Keratinocyte (primary cell): ENCODE measurements at regions not wholly inside any gene's neighbourhood (a gene's known extent, or its start where the extent isn't known, plus 50 kb on each side); places are given as distances from the start of the nearest gene placed in this dataset.

Experiments used
- DNase-seq: peaks from one replicate; pipeline ENCODE4 v3.0.0-alpha.2; 2011; ENCODE audit warnings: low read depth, missing footprints, low spot score
- FAIRE-seq: peaks from 2 replicates; lab custom pipeline; 2011; peaks lifted over from hg19 to GRCh38; lab: Jason Lieb, UNC
- H2AFZ ChIP-seq: 2 replicates; pipeline ENCODE4 v1.6.0; 2012; ENCODE audit warnings: low read length, control low read depth, inconsistent platforms; ENCODE audit not compliant: control insufficient read depth
- H3K27ac ChIP-seq: 2 replicates; pipeline ENCODE4 v1.5.1; 2011; ENCODE audit warnings: low read length; ENCODE audit not compliant: control insufficient read depth, insufficient read depth
- H3K27me3 ChIP-seq: 3 replicates; pipeline ENCODE4 v1.6.0; 2011; ENCODE audit warnings: low read length; ENCODE audit not compliant: control insufficient read depth, insufficient read depth; ENCODE audit errors: extremely low read depth
- H3K36me3 ChIP-seq, 2 experiments: 2 replicates in 1 of 2; 3 replicates in 1 of 2; pipeline ENCODE4 v1.5.1; 2011; ENCODE audit warnings: low read length in 2 of 2, mild to moderate bottlenecking in 1 of 2; ENCODE audit not compliant: control insufficient read depth in 2 of 2, insufficient read depth in 2 of 2; ENCODE audit errors: extremely low read depth in 1 of 2
- H3K4me1 ChIP-seq: 3 replicates; pipeline ENCODE4 v1.5.1; 2011; ENCODE audit warnings: low read length; ENCODE audit not compliant: control insufficient read depth, insufficient read depth; ENCODE audit errors: extremely low read depth
- H3K4me2 ChIP-seq: 3 replicates; pipeline ENCODE4 v1.6.0; 2011; ENCODE audit warnings: low read depth, low read length; ENCODE audit not compliant: control insufficient read depth, insufficient read depth; ENCODE audit errors: extremely low read depth
- H3K4me3 ChIP-seq, 3 experiments: fragments of 200-600 bp in 1 of 3; sonication (generic) in 1 of 3; 2 replicates in 2 of 3; 3 replicates in 1 of 3; pipeline ENCODE4 v1.5.1; 2011 to 2016; ENCODE audit warnings: low read length in 3 of 3, mild to moderate bottlenecking in 3 of 3, control low read depth in 2 of 3, inconsistent platforms in 1 of 3, low read depth in 1 of 3, mixed read lengths in 1 of 3, mixed run types in 1 of 3, moderate library complexity in 1 of 3; ENCODE audit not compliant: control insufficient read depth in 2 of 3, insufficient read depth in 2 of 3; ENCODE audit errors: extremely low read depth in 1 of 3
- H3K79me2 ChIP-seq: 2 replicates; pipeline ENCODE4 v1.6.0; 2012; ENCODE audit warnings: low read length; ENCODE audit not compliant: control insufficient read depth, insufficient read depth
- H3K9ac ChIP-seq: 3 replicates; pipeline ENCODE4 v1.6.0; 2011; ENCODE audit warnings: low read length; ENCODE audit not compliant: control insufficient read depth, insufficient read depth; ENCODE audit errors: extremely low read depth
- H3K9me1 ChIP-seq: 3 replicates; pipeline ENCODE4 v1.6.0; 2011; ENCODE audit warnings: low read length; ENCODE audit not compliant: control insufficient read depth, insufficient read depth; ENCODE audit errors: extremely low read depth
- H3K9me3 ChIP-seq: 2 replicates; pipeline ENCODE4 v1.5.1; 2012; ENCODE audit warnings: low read depth, low read length; ENCODE audit not compliant: control insufficient read depth
- H4K20me1 ChIP-seq: 3 replicates; pipeline ENCODE4 v1.6.0; 2011; ENCODE audit warnings: low read length; ENCODE audit not compliant: control insufficient read depth, insufficient read depth; ENCODE audit errors: extremely low read depth
- CTCF ChIP-seq, 3 experiments: IDR thresholded peaks in 1 of 3; conservative IDR thresholded peaks in 1 of 3; optimal IDR thresholded peaks in 1 of 3; 2 replicates in 2 of 3; 3 replicates in 1 of 3; pipeline versions ENCODE3 to v1.5.1; 2011; ENCODE audit warnings: low read length in 3 of 3, mild to moderate bottlenecking in 3 of 3, moderate library complexity in 2 of 3, control low read depth in 1 of 3, inconsistent platforms in 1 of 3; ENCODE audit not compliant: insufficient read depth in 2 of 3; ENCODE audit errors: extremely low read depth in 1 of 3
- EZH2 ChIP-seq: IDR thresholded peaks from one replicate; pipeline ENCODE4 v1.6.1; 2012; ENCODE audit warnings: inconsistent platforms, mild to moderate bottlenecking, low read length, moderate library complexity
- dilution Hi-C: fragments of 300-500 bp; cut with MboI; formaldehyde crosslinking; loops from one replicate; pipeline ENCODE4 v1.7.0; 2020; ENCODE audit warnings: low sequenced_read_pairs; ENCODE audit not compliant: extremely low pct_ligation_motif_present

GRCh38 chr9:99369327-99369722, 147.2 kb downstream of the SEC61B start:
- H3K27me3 ChIP-seq: peaks cover 11% of the 10 kb centered on the region
- DNase-seq (no peak), FAIRE-seq (no peak)
- H3K9me1 ChIP-seq: no peaks in the 10 kb centered on the region
- no peak overlapping the region for H3K4me3 ChIP-seq
- peaks cover 3% of the 10 kb centered on the region for H3K4me1 ChIP-seq
- H3K36me3 ChIP-seq: no peaks in the 10 kb centered on the region
- H3K9me3 ChIP-seq: no peaks in the 10 kb centered on the region
- no peak overlapping the region for H3K4me2 ChIP-seq
- no peaks in the 10 kb centered on the region for H3K79me2 ChIP-seq
- no peaks in the 10 kb centered on the region for H4K20me1 ChIP-seq
- no peak overlapping the region for H3K9ac ChIP-seq
- dilution Hi-C loops: no loop called here
- TF ChIP-seq CTCF (optimal IDR thresholded peaks at IDR 0.05 in 1 of 3, IDR thresholded peaks at IDR 0.05 in 1 of 3, conservative IDR thresholded peaks at IDR 0.05 in 1 of 3; ENCODE audit: extremely low read depth in 1 of 3, insufficient read depth in 2 of 3, low read length in 3 of 3): no peak
- TF ChIP-seq EZH2: no peak
- H3K27ac ChIP-seq: no peak overlapping the region
- no peak overlapping the region for H2AFZ ChIP-seq

GRCh38 chr9:99370376-99370775, 148.3 kb downstream of the SEC61B start:
- FAIRE-seq (no peak), DNase-seq (no peak)
- Histone ChIP-seq H3K27me3 (peaks cover 11% of the 10 kb centered on the region), H2AFZ (no peak overlapping the region), H3K4me1 (peaks cover 3% of the 10 kb centered on the region), H3K4me3 (no peak overlapping the region), H3K9me3 (no peaks in the 10 kb centered on the region), H3K27ac (no peak overlapping the region), H4K20me1 (no peaks in the 10 kb centered on the region), H3K9me1 (no peaks in the 10 kb centered on the region), H3K4me2 (no peak overlapping the region), H3K9ac (no peak overlapping the region), H3K79me2 (no peaks in the 10 kb centered on the region), H3K36me3 (no peaks in the 10 kb centered on the region)
- dilution Hi-C loops: no loop called here
- TF ChIP-seq CTCF (optimal IDR thresholded peaks at IDR 0.05 in 1 of 3, IDR thresholded peaks at IDR 0.05 in 1 of 3, conservative IDR thresholded peaks at IDR 0.05 in 1 of 3; ENCODE audit: extremely low read depth in 1 of 3, insufficient read depth in 2 of 3, low read length in 3 of 3) (no peak), EZH2 (no peak)
